Kidney (tissue), 13 donors: ENCODE measurements at regions not wholly inside any gene's neighbourhood (a gene's known extent, or its start where the extent isn't known, plus 50 kb on each side); places are given as distances from the start of the nearest gene placed in this dataset.

Experiments used
- DNase-seq, 5 donors: peaks; one replicate each; pipeline ENCODE4 v3.0.0-alpha.2; 2013 to 2020
- FAIRE-seq: peaks from 2 replicates; lab custom pipeline; 2012; peaks lifted over from hg19 to GRCh38; lab: Jason Lieb, UNC
- H3K27ac ChIP-seq, 2 donors: one replicate each; pipeline ENCODE4 v1.7.0; 2013; ENCODE audit warnings: low read depth in 2 of 2, low read length in 2 of 2, inconsistent platforms in 1 of 2
- H3K27me3 ChIP-seq: one replicate; pipeline ENCODE4 v1.7.1; 2013; ENCODE audit warnings: low read length, inconsistent platforms; ENCODE audit not compliant: control insufficient read depth, insufficient read depth
- H3K36me3 ChIP-seq, 3 donors: one replicate each; pipeline versions ENCODE4 v1.7.0 to v1.7.1; 2013; ENCODE audit warnings: low read length in 3 of 3, control low read depth in 1 of 3, inconsistent platforms in 1 of 3; ENCODE audit not compliant: insufficient read depth in 3 of 3, control insufficient read depth in 2 of 3
- H3K4me1 ChIP-seq, 3 donors: one replicate each; pipeline versions ENCODE4 v1.7.0 to v1.7.1; 2013; ENCODE audit warnings: low read length in 3 of 3, inconsistent platforms in 1 of 3, low read depth in 1 of 3; ENCODE audit not compliant: control insufficient read depth in 2 of 3, insufficient read depth in 2 of 3
- H3K4me3 ChIP-seq, 3 donors: one replicate each; pipeline versions ENCODE4 v1.7.0 to v1.8.1; 2013; ENCODE audit warnings: low read length in 3 of 3, control low read depth in 1 of 3, inconsistent platforms in 1 of 3
- H3K9ac ChIP-seq, 3 donors: one replicate each; pipeline versions ENCODE4 v1.7.0 to v1.7.1; 2013; ENCODE audit warnings: low read length in 3 of 3, control low read depth in 1 of 3, inconsistent platforms in 1 of 3
- H3K9me3 ChIP-seq, 3 donors: one replicate each; pipeline versions ENCODE4 v1.7.0 to v1.7.1; 2013; ENCODE audit warnings: low read length in 3 of 3, control low read depth in 1 of 3, inconsistent platforms in 1 of 3; ENCODE audit not compliant: control insufficient read depth in 2 of 3, insufficient read depth in 1 of 3
- CTCF ChIP-seq: IDR thresholded peaks from 3 replicates; pipeline ENCODE4 v1.5.1; 2012; ENCODE audit warnings: mild to moderate bottlenecking, moderate library complexity, borderline replicate concordance; ENCODE audit not compliant: insufficient read depth; ENCODE audit errors: extremely low read depth
- intact Hi-C: fragments of 100-400 bp; cut with DNase I; formaldehyde crosslinking; loops from one replicate; pipeline ENCODE4 v1.11.1; 2022
- donor health status: control.
- donor health status: control.
- donor health status: control.
- donor health status: control.
- donor health status: control.
- donor health status: DM: yes; HTN: yes; CAD: no.
- donor health status: Normal renal cell carcinoma (clear cell type).

GRCh38 chr14:48925184-48925583 lies 661.0 kb downstream of the RPS29 start:
- intact Hi-C loops = no loop called here
- no peak for FAIRE-seq
- Histone ChIP-seq H3K9me3 (no peaks in the 10 kb centered on the region), H3K9ac (no peak overlapping the region), H3K4me1 (no peaks in the 10 kb centered on the region), H3K27ac (no peak overlapping the region), H3K27me3 (no peaks in the 10 kb centered on the region), H3K4me3 (no peak overlapping the region), H3K36me3 (no peaks in the 10 kb centered on the region)
- DNase-seq = no peak
- TF ChIP-seq CTCF = no peak

DNA sequence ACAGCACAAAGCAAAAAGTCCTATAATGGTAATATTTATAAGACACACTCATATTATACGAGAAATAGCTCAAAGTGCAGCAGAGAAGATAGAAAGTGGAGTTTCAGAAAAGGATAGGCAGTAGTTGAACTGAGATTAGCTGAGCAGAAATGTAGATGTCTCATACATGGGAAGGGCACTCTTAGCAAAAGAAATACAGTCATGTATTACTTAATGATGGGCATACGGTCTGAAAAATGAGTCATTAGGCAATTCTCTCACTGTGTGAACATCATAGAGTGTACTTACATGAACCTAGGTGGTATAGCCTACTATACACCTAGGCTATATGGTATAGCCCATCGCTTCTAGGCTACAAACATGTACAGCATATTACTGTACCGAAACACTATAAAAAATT lies 671.3 kb downstream of the RPS29 start:
- no peak overlapping the region for H3K9ac ChIP-seq
- no peaks in the 10 kb centered on the region for H3K27me3 ChIP-seq
- H3K36me3 ChIP-seq = no peaks in the 10 kb centered on the region
- H3K4me3 ChIP-seq = no peak overlapping the region
- intact Hi-C loops = no loop called here
- H3K27ac ChIP-seq = no peak overlapping the region
- DNase-seq = no peak
- TF ChIP-seq CTCF = no peak
- H3K9me3 ChIP-seq = no peaks in the 10 kb centered on the region
- no peaks in the 10 kb centered on the region for H3K4me1 ChIP-seq
- FAIRE-seq = no peak

GRCh38 chr14:48914382-48914781 lies 671.8 kb downstream of the RPS29 start:
- H3K9ac ChIP-seq = no peak overlapping the region
- H3K9me3 ChIP-seq = no peaks in the 10 kb centered on the region
- no peak overlapping the region for H3K4me3 ChIP-seq
- TF ChIP-seq CTCF = no peak
- H3K36me3 ChIP-seq = no peaks in the 10 kb centered on the region
- H3K4me1 ChIP-seq = no peaks in the 10 kb centered on the region
- no peak for DNase-seq
- no peaks in the 10 kb centered on the region for H3K27me3 ChIP-seq
- no peak overlapping the region for H3K27ac ChIP-seq
- FAIRE-seq = no peak
- intact Hi-C loops = no loop called here

DNA sequence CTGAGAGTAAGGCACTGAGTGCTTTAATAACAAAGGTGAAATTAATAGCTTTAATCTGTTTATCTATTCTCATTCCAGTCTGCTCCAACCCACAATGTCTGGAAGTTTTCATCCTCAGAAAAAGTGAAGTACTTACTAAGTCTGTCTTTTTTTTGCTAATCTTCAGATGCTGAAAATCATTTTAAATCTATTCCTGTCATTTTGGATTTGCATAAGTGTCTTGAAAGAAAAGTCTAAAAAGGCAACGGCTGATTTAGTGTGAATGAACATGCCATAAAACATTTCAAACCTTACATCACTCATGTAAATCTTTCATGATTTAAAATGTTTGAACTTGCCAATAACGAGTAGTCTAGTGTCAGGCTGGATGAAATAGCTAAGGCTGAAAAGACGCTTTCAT lies 685.6 kb downstream of the RPS29 start:
- Histone ChIP-seq H3K27ac (no peak overlapping the region), H3K9ac (no peak overlapping the region), H3K27me3 (no peaks in the 10 kb centered on the region), H3K4me1 (no peaks in the 10 kb centered on the region), H3K36me3 (no peaks in the 10 kb centered on the region), H3K9me3 (no peaks in the 10 kb centered on the region), H3K4me3 (no peak overlapping the region)
- no peak for TF ChIP-seq CTCF
- FAIRE-seq = no peak
- no peak for DNase-seq
- intact Hi-C loops = no loop called here
